GM19328 (cell line): ENCODE measurements at regions not wholly inside any gene's neighbourhood (a gene's known extent, or its start where the extent isn't known, plus 50 kb on each side); places are given as distances from the start of the nearest gene placed in this dataset.

ENCODE experiments used
- ATAC-seq: cut with Tn5 transposase; IDR thresholded peaks from one replicate; pipeline ENCODE4 v1.9.1; 2021; ENCODE audit warnings: mild to moderate bottlenecking, moderate library complexity; ENCODE audit not compliant: unreplicated experiment

GRCh38 chr4:29002151-29002550 lies 1718.0 kb upstream of the PCDH7 start:
- no peak for ATAC-seq

DNA sequence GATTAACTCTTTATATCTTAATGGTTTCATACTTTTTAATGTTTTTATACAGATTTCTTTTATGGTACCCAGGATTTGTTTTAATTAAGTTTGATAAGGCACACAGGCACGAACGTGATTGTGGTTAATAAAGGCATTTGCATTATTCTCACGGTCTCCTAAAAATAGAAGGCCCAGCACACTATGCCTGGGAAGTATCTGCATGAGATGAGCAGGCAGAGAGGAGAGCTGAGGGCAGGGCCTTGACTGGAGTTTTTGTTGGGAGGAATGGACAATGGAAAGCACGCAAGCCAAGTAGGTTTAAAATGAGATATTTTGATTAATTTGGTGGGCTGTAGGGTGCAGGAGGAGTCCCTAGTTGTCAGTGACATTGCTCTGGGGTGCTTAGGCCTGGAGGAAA lies 1714.3 kb upstream of the PCDH7 start:
- no peak for ATAC-seq

DNA sequence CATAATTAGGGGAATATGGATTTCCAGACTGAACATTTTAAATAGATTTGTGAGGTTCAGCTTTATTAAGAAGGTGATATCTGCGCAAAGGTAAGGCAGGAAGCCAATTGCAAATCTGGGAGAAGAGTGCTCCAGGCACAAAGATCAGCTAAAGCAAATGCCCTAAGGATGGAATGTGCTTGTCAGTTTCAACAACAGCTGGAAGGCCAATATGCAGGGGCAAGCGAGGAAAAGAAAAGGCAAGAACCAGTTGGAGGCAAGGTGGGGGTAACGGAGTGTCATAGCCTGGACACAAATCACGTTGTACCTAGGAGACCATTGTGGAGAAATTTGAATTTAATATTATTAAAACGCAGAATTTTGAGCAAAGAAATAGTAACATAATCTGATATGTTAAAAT lies 1710.3 kb upstream of the PCDH7 start:
- ATAC-seq, result no peak

DNA sequence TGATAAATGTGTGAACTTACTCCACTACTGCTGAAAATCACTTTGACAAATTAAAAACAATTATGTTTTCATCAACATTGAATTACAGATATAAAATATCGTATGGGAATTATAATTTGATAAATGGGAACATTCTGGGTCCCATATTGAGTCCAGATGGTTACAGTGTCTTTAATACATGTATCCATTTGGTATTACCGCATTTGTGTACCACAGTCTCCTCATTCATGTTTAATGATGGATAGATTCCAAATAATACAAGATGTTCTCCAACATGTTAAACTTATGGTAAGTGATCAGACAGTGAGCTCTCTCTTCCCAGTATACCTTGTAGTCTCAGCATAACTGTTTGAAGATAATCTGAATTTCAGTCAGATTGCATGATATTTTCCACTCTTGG lies 1706.8 kb upstream of the PCDH7 start:
- ATAC-seq, result no peak

DNA sequence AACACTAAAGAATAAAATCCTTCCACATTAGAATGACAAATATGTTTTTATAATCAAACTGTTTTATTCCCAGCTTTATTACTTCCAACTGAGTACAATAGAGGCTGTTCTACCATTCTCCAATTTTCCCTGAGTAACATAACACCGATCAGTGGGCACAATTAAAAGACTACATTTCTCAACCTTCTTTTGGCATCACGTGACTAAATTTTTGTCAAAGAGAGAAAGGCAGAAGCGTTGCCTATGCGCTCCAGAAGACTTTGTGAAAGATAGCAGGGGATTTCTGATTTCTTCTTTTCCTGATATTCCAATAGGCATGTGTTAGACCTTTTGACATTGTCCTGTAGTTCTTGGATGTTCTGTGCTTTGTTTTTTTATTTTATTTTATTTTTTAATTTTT lies 1705.6 kb upstream of the PCDH7 start:
- no peak for ATAC-seq

DNA sequence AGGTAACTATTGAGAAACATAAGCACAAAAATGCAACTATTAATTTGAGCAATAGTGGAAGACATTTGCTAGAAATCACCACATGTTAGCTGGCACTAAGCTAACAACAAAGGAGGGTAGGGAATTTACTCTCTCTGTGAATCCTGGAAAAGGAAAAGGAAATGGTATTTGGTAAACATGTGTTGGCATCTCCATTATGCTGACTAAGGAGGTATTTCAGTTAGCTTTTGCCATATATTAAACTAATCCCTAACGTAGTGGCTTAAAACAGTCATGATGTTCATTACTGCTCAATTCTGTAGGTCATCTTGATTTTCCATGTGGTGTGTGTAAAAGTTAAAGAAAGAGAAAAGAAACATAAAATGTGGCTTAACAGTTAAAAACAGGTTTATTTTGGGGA lies 1686.5 kb upstream of the PCDH7 start:
- no peak for ATAC-seq

- no peak for ATAC-seq
Measured at GRCh38 chr4:29037501-29037900, 1682.7 kb upstream of the PCDH7 start.

- no peak for ATAC-seq
Measured at GRCh38 chr4:29043411-29043810, 1676.8 kb upstream of the PCDH7 start.

DNA sequence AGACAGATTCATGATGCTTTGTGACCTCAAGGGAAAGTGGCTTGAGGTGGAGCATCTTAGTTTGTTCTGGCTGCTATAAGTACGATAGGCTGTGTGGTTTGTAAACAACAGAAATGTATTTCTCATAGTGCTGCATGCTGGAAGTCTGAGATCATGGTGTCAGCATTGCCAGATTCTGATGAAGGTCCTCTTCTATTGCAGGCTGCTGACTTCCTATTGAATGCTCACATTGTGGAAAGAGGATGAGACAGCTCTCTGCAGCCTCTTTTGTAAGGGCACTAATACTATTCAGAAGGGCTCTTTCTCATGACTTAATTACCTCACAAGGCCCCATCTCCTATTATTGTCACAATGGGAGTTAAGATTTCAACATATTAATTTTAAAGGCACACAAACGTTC lies 1674.0 kb upstream of the PCDH7 start:
- no peak for ATAC-seq

- no peak for ATAC-seq
Measured at GRCh38 chr4:29046781-29047180, 1673.4 kb upstream of the PCDH7 start.

DNA sequence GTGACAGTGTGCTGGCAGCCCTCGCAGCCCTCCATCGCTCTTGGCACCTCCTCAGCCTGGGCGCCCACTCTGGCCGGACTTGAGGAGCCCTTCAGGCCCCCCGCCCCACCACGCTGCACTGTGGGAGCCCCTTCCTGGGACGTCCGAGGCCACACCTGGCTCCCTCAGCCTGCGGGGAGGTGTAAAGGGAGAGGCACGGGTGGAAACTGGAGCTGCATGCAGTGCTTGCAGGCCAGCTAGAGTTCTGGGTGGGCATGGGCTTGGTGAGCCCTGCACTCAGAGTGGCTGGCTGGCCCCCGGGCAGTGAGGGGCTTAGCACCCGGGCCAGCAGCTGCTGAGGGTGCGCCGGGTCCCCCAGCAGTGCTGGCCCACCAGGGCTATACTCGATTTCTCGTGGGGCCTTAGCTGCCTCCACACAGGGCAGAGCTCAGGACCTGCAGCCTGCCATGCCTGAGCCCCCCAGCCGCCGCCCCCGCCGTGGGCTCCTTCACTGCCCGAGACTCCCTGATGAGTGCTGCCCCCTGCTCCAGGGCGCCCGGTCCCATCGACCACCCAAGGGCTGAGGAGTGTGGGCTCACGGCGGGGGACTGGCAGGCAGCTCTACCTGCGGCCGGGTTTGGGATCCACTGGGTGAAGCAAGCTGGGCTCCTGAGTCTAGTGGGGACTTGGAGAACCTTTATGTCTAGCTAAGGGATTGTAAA lies 1672.7 kb upstream of the PCDH7 start:
- no peak for ATAC-seq

GRCh38 chr4:29051381-29051965 lies 1668.7 kb upstream of the PCDH7 start:
- ATAC-seq, result no peak

- ATAC-seq, result no peak
Measured at GRCh38 chr4:29052266-29052665, 1667.9 kb upstream of the PCDH7 start.

DNA sequence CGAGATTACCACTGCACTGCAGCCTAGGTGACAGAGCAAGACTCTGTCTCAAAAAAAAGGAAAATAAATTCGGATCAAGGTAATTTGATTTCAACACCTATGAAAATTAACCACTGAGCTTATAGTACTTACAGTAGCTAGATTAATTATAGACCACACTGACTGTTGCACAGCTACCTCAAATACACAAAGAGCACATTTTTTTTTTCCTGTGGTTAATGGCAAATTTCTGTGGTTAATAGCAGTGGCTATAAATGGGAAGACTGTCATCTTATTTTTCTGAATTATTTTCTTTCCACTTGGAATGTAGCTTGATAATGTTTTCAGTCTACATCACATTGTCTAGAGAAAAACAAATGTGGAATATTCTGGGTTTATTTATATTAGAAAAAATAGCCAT lies 1661.6 kb upstream of the PCDH7 start:
- ATAC-seq, result no peak

DNA sequence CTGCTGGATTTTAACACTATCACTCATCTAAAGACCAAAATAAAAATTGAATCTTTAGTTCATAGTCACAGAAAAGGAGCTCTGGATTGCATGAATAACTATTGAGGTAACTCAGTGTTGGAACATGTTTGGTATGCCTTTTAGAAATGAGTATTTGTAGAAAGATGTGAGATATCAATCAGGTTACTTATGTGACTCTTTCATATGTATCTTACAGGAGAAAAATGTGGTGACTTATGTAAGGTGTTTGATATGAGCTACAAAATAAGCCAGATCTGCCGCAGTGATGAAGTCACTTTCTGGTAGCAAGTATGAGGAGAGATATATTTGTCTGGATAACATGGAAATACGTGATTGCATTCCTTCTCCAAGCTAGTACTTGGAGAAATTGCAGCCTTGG lies 1653.3 kb upstream of the PCDH7 start:
- ATAC-seq, result no peak

DNA sequence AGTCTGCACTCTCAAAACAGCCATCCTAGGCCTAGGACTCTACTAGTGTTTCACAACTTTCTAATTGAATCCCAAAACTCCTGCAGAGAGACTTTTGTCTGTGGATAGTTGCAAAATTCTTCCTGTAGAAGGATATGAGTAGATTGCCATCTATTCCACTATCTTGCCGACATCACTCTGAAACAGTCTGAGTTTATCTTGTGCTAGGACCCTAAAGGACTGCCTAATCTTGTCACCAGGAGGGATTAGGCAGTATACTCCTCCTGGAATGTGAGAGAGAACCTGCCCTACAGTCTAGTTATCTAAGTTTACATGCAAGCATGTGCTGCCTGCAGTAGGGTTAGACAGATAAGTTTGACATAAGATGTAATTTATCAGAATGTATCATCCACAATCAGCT lies 1646.6 kb upstream of the PCDH7 start:
- no peak for ATAC-seq

- no peak for ATAC-seq
Measured at GRCh38 chr4:29075366-29075765, 1644.8 kb upstream of the PCDH7 start.

DNA sequence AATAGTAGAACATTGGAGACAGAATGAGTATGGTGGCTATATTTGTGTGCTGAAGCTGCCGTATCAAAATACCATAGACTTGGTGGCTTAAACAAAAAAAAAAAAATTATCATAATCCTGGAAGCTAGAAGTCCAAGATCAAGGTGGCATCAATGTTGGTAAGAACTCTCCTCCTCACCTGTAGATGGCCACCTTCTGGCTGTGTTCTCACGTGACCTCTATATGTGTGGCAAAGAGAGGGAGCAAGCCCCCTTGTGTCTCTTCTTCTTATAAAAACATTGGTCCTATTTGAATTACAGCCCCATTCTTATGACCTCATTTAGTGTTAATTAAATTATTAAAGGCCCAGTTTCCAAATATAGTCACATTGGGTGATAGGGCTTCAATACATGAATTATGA lies 1640.9 kb upstream of the PCDH7 start:
- ATAC-seq, result no peak

DNA sequence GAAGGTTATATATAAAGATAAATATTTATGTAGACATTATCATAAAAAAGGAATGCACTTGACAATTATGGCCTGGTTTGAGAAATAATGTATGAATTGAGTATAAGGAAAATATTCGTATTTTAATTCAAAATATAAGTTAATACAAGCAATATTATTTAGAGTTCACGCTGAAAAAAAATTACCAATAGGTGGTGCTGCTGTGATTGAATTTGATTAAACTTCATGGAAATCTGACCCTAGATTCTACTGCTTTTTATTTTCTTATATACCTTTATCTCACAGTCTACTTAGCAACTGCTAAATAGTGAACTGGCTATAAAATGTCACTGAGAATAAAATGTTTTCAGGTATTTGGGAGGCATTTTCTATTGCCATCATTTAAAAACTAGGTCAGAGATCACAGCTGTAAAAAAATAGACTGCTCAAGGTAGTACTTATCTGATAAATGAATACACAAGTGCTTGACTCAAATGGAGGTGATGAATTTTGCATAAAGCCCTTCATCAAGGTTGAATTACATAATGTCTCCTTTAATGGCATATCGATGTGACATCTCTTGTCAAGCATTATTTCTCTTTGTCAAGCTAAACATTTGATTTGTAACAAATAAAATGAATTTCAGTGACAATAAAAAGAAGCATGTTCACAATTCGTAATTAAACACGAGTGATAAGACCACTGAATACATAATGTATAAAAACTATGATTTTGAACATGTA lies 1638.8 kb upstream of the PCDH7 start:
- ATAC-seq, result no peak

DNA sequence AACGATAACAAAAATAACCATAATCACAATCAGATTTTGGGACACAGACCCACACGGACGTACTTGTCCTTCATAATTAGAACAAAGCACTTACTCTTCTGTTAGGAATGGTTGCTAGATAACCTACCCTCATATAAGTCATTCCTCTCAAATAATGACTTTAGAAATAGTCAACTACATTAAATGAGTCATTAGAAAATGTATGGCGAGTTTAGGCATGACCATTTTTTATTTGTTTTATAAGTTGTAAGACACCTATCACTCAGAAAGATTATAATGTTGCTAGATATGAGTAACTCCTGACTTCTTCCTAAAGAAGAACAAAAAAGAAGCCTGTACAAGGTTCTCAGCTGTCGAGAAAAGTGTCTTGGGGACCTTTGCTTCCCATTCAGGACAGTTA lies 1637.5 kb upstream of the PCDH7 start:
- ATAC-seq, result no peak

GRCh38 chr4:29085748-29086147 lies 1634.4 kb upstream of the PCDH7 start:
- no peak for ATAC-seq

- no peak for ATAC-seq
Measured at GRCh38 chr4:29104694-29105093, 1615.5 kb upstream of the PCDH7 start.
